HepG2 (cell line): ENCODE measurements at regions not wholly inside any gene's neighbourhood (a gene's known extent, or its start where the extent isn't known, plus 50 kb on each side); places are given as distances from the start of the nearest gene placed in this dataset.

Source experiments
- ATAC-seq: fragments of 200-7000 bp; cut with Tn5 transposase; 3 replicates; pipeline ENCODE4 v1.9.1; 2020; ENCODE audit warnings: mild to moderate bottlenecking, moderate library complexity
- BruUV-seq: library from RNA; stranded (reverse); fragments of 400-500 nt; replicated peaks from 2 replicates; lab custom pipeline; 2021; lab: Mats Ljungman, UMichigan
- CTCF ChIA-PET: fragments of 300-600 bp; formaldehyde crosslinking; extraction: SDS; loops from one replicate; lab custom pipeline; 2021; ENCODE audit warnings: low total read pairs, inconsistent platforms, low intra/inter-chr PET ratio; lab: Yijun Ruan, JAX
- POLR2A ChIA-PET: fragments of 350-600 bp; sonication (Branson Sonifier 250); formaldehyde crosslinking; loops from one replicate; lab custom pipeline; 2020; ENCODE audit warnings: antibody characterized with exemption, inconsistent platforms; lab: Yijun Ruan, JAX
- DNase-seq: peaks from one replicate; pipeline ENCODE4 v3.0.0-alpha.2; 2015; ENCODE audit warnings: low spot score
- FAIRE-seq: peaks from 3 replicates; lab custom pipeline; 2011; peaks lifted over from hg19 to GRCh38; lab: Jason Lieb, UNC
- H2AFZ ChIP-seq: one replicate; pipeline ENCODE4 v1.6.1; 2011; ENCODE audit warnings: low read length, inconsistent platforms
- H3K27ac ChIP-seq: fragments of 300-600 bp; 3 replicates; pipeline ENCODE4 v1.8.0; 2011; ENCODE audit warnings: mixed run types, mild to moderate bottlenecking, mixed read lengths, low read length, inconsistent platforms; ENCODE audit not compliant: insufficient read depth; ENCODE audit errors: extremely low read length
- H3K27me3 ChIP-seq, 2 experiments: fragments of 200-600 bp in 1 of 2; 2 replicates in 1 of 2; 3 replicates in 1 of 2; pipeline versions ENCODE4 v1.6.0 to v1.8.0; 2011; ENCODE audit warnings: low read length in 2 of 2, mild to moderate bottlenecking in 2 of 2, moderate library complexity in 2 of 2, inconsistent platforms in 1 of 2; ENCODE audit not compliant: insufficient read depth in 2 of 2, control insufficient read depth in 1 of 2
- H3K36me3 ChIP-seq, 2 experiments: fragments of 200-600 bp in 1 of 2; replicated peaks in 1 of 2; 2 replicates in 1 of 2; 3 replicates in 1 of 2; pipeline versions ENCODE4 v1.5.1 to v1.8.0; 2011; ENCODE audit warnings: low read length in 2 of 2, inconsistent platforms in 1 of 2; ENCODE audit not compliant: insufficient read depth in 2 of 2, control insufficient read depth in 1 of 2
- H3K4me1 ChIP-seq: 2 replicates; pipeline ENCODE4 v1.5.1; 2012; ENCODE audit warnings: low read length, inconsistent platforms; ENCODE audit not compliant: insufficient read depth
- H3K4me2 ChIP-seq: 2 replicates; pipeline ENCODE4 v1.6.0; 2011; ENCODE audit warnings: low read depth, low read length, inconsistent platforms
- H3K4me3 ChIP-seq, 3 experiments: fragments of 200-600 bp in 1 of 3; sonication (generic), shearing (Covaris generic) in 1 of 3; replicated peaks in 1 of 3; 2 replicates each; pipeline ENCODE4 v1.5.1; 2011 to 2016; ENCODE audit warnings: low read length in 3 of 3, inconsistent platforms in 2 of 3, low read depth in 2 of 3, mild to moderate bottlenecking in 2 of 3, control low read depth in 1 of 3, mixed read lengths in 1 of 3; ENCODE audit not compliant: insufficient read depth in 1 of 3
- H3K79me2 ChIP-seq: one replicate; pipeline ENCODE4 v1.6.1; 2011; ENCODE audit warnings: low read length, inconsistent platforms; ENCODE audit not compliant: insufficient read depth
- H3K9ac ChIP-seq: 2 replicates; pipeline ENCODE4 v1.6.0; 2011; ENCODE audit warnings: mild to moderate bottlenecking, low read depth, low read length, inconsistent platforms; ENCODE audit not compliant: insufficient read depth
- H3K9me3 ChIP-seq: 2 replicates; pipeline ENCODE4 v1.5.1; 2012; ENCODE audit warnings: mild to moderate bottlenecking, low read length
- H4K20me1 ChIP-seq: 2 replicates; pipeline ENCODE4 v1.6.0; 2011; ENCODE audit warnings: inconsistent platforms, mild to moderate bottlenecking, low read length, moderate library complexity; ENCODE audit not compliant: insufficient read depth
- ARNT2 ChIP-seq: sonication (generic); formaldehyde crosslinking; IDR thresholded peaks from 2 replicates; pipeline ENCODE4 v1.8.0; 2022; ENCODE audit warnings: mild to moderate bottlenecking, low read depth, missing genetic modification reagents, moderate library complexity
- EEA1 ChIP-seq: sonication (generic); formaldehyde crosslinking; IDR thresholded peaks from 2 replicates; pipeline ENCODE4 v1.5.1; 2020; ENCODE audit warnings: mild to moderate bottlenecking, missing genetic modification reagents, borderline replicate concordance
- FLYWCH1 ChIP-seq: sonication (generic); formaldehyde crosslinking; IDR thresholded peaks from 2 replicates; pipeline ENCODE4 v1.8.1; 2023; ENCODE audit warnings: mild to moderate bottlenecking, missing genetic modification reagents
- FOSL1 ChIP-seq: sonication (generic); formaldehyde crosslinking; IDR thresholded peaks from 2 replicates; pipeline ENCODE4 v1.9.0; 2021; ENCODE audit warnings: missing genetic modification reagents, borderline replicate concordance
- MED8 ChIP-seq: sonication (generic); formaldehyde crosslinking; IDR thresholded peaks from 2 replicates; pipeline ENCODE4 v1.8.1; 2023; ENCODE audit warnings: mild to moderate bottlenecking, missing genetic modification reagents; ENCODE audit not compliant: insufficient replicate concordance
- RARA ChIP-seq: IDR thresholded peaks from 2 replicates; pipeline ENCODE4 v1.6.1; 2016; ENCODE audit warnings: missing genetic modification reagents, missing compliant biosample characterization
- SALL2 ChIP-seq: sonication (generic); formaldehyde crosslinking; IDR thresholded peaks from 2 replicates; pipeline ENCODE4 v1.8.1; 2023; ENCODE audit warnings: mild to moderate bottlenecking, missing genetic modification reagents, inconsistent platforms
- SP140L ChIP-seq: sonication (generic); formaldehyde crosslinking; IDR thresholded peaks from 2 replicates; pipeline ENCODE4 v1.4.0; 2020; ENCODE audit warnings: missing genetic modification reagents, borderline replicate concordance
- SRSF1 ChIP-seq: fragments of 200-400 bp; formaldehyde crosslinking; optimal IDR thresholded peaks from 2 replicates; pipeline ENCODE3; 2017; ENCODE audit warnings: mild to moderate bottlenecking, low read depth, low read length, moderate library complexity
- SRSF4 ChIP-seq: fragments of 200-400 bp; formaldehyde crosslinking; IDR thresholded peaks from one replicate; pipeline ENCODE4 v1.6.1; 2018; ENCODE audit warnings: mild to moderate bottlenecking, low read depth, low read length, moderate library complexity; ENCODE audit not compliant: poor library complexity, severe bottlenecking
- TRIM22 ChIP-seq: fragments of 450-650 bp; IDR thresholded peaks from 2 replicates; pipeline ENCODE4 v1.6.1; 2017
- ZFYVE20 ChIP-seq: sonication (generic); formaldehyde crosslinking; IDR thresholded peaks from 2 replicates; pipeline ENCODE4 v1.8.0; 2023; ENCODE audit warnings: low read depth, mild to moderate bottlenecking, moderate library complexity, missing genetic modification reagents, borderline replicate concordance
- WGBS: methylation state at CpG from one replicate; pipeline ENCODE4 v1.1.6; 2017; ENCODE audit warnings: low lambda C conversion rate; 5-methylcytosine and 5-hydroxymethylcytosine counted together
- in situ Hi-C: cut with HindIII; loops from 2 replicates; pipeline ENCODE4 v1.10.0; 2017; ENCODE audit warnings: low pct_unique_long_range_greater_than_20kb; ENCODE audit not compliant: extremely low pct_ligation_motif_present
- intact Hi-C: fragments of 100-400 bp; cut with micrococcal nuclease; formaldehyde crosslinking; loops from one replicate; pipeline ENCODE4 v1.10.0; 2022; ENCODE audit not compliant: unreplicated experiment
- TF ChIP-seq, protein P1 (sequence below): sonication (generic); formaldehyde crosslinking; IDR thresholded peaks from 2 replicates; pipeline ENCODE4 v1.5.0; 2020; ENCODE audit warnings: missing genetic modification reagents, mild to moderate bottlenecking, borderline replicate concordance
- TF ChIP-seq, protein P2 (sequence below): sonication (generic); formaldehyde crosslinking; IDR thresholded peaks from 2 replicates; pipeline ENCODE4 v1.5.0; 2020; ENCODE audit warnings: mild to moderate bottlenecking, missing genetic modification reagents, borderline replicate concordance

DNA sequence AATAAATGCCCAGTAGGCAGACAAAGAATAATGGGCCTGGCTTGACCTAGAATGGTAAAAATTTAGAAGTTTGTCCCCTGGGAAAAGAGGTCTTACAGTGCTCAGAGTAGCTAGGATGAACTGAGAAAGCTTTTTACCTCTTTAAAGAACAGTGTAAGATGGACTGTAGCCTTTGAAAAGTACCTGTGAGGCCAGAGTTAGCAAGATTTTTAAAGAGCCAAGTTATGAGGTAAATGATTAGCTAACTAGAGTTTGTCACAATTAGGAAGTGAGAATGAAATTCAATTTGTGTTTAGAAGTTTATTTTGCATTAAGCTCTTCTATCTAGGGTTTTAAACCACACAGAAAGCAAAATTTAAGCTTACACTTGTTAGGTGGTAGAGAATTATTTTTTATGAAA is 480.9 kb downstream of the ZIC1 start (continued):
- TF ChIP-seq TRIM22 (no peak), FLYWCH1 (no peak)
- TF ChIP-seq, protein P1, sequence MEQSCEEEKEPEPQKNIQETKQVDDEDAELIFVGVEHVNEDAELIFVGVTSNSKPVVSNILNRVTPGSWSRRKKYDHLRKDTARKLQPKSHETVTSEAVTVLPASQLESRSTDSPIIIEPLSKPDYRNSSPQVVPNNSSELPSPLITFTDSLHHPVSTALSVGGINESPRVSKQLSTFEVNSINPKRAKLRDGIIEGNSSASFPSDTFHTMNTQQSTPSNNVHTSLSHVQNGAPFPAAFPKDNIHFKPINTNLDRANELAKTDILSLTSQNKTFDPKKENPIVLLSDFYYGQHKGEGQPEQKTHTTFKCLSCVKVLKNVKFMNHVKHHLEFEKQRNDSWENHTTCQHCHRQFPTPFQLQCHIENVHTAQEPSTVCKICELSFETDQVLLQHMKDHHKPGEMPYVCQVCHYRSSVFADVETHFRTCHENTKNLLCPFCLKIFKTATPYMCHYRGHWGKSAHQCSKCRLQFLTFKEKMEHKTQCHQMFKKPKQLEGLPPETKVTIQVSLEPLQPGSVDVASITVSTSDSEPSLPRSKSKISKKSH: no peak

DNA sequence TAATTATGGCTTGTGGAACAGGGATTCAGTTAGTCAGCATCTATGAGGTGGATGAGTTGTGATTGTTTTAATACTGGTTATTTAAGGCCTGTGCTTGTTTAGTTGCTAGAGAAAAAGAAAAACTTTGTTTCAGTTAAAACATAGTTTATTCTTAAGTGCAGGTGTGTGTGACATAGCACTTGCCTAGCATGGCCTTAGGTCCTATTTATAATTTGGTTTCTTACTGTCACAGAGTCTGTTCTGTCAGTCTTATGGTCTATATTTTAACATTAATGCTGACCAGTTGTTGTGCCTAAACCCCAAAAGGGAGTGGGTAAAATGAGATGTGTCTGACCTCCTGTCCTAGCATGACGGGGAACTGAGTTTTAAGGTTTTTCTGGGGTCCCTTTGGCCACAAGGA is 486.3 kb downstream of the ZIC1 start:
- no peak for ATAC-seq
- no peak overlapping the region for H3K4me3 ChIP-seq
- H3K36me3 ChIP-seq: no peaks in the 10 kb centered on the region
- no peaks in the 10 kb centered on the region for H4K20me1 ChIP-seq
- CTCF ChIA-PET: no interaction called here
- no peak overlapping the region for H3K9ac ChIP-seq
- intact Hi-C loops: no loop called here
- H3K27me3 ChIP-seq: no peaks in the 10 kb centered on the region
- in situ Hi-C loops: no loop called here
- no TSS peak for BruUV-seq
- no peak for FAIRE-seq
- no peaks in the 10 kb centered on the region for H3K4me1 ChIP-seq
- no peaks in the 10 kb centered on the region for H3K79me2 ChIP-seq
- TF ChIP-seq SALL2 (CRISPR knock-in tag) (no peak), RARA (CRISPR knock-in tag) (no peak), SP140L (CRISPR knock-in tag) (no peak), ZFYVE20 (CRISPR knock-in tag) (no peak), FOSL1 (CRISPR knock-in tag) (no peak), MED8 (CRISPR knock-in tag) (no peak), ARNT2 (CRISPR knock-in tag) (no peak), EEA1 (no peak), SRSF1 (no peak), SRSF4 (no peak)
- TF ChIP-seq, protein P2, sequence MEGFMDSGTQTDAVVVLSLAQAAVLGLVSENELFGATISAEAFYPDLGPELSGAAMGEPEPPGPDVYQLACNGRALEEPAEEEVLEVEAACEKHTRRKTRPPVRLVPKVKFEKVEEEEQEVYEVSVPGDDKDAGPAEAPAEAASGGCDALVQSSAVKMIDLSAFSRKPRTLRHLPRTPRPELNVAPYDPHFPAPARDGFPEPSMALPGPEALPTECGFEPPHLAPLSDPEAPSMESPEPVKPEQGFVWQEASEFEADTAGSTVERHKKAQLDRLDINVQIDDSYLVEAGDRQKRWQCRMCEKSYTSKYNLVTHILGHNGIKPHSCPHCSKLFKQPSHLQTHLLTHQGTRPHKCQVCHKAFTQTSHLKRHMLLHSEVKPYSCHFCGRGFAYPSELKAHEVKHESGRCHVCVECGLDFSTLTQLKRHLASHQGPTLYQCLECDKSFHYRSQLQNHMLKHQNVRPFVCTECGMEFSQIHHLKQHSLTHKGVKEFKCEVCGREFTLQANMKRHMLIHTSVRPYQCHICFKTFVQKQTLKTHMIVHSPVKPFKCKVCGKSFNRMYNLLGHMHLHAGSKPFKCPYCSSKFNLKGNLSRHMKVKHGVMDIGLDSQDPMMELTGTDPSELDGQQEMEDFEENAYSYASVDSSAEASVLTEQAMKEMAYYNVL: no peak
- TF ChIP-seq, all 625 proteins: peak for 0
- no peak for DNase-seq
- Histone ChIP-seq H3K9me3 (no peaks in the 10 kb centered on the region), H2AFZ (no peak overlapping the region), H3K4me2 (no peak overlapping the region), H3K27ac (no peak overlapping the region)
- POLR2A ChIA-PET: no interaction called here
- WGBS: 0% methylated on average over 1 of the region's 1 CpG
